ENCODE measurements at regions not wholly inside any gene's neighbourhood (a gene's known extent, or its start where the extent isn't known, plus 50 kb on each side); places are given as distances from the start of the nearest gene placed in this dataset.

DNA sequence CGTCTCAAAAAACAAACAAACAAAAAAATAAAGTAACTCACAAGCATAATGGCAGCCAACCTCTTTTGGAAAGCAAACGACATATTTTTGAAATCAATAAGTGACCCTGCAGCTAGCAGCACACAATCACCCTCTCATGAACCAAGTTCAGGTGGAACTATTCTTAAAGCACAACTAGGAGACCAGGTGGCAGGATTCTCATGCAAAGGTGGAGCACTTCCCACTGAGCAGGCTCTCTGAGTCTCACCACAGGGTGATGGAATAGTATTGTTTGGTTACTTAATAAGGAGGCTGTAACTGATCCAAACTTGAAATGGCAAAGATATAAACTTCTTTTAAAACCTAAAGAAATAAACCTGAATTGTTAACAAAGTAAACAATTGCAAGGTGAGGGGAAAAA lies 1293.1 kb downstream of the PCDH19 start:
- Histone ChIP-seq H4K8ac (ENCODE audit: low read depth in 2 of 2, low read length in 2 of 2) (no peak overlapping the region), H3K4ac (ENCODE audit: low read depth, low read length) (no peak overlapping the region), H3K79me1 (ENCODE audit: low read depth in 1 of 2, low read length in 2 of 2) (no peaks in the 10 kb centered on the region), H2BK120ac (ENCODE audit: low read depth, low read length) (no peak overlapping the region), H4K91ac (ENCODE audit: insufficient read depth, low read depth, low read length) (no peak overlapping the region), H3K9me1 (ENCODE audit: insufficient read depth, low read length) (no peaks in the 10 kb centered on the region), H3K27me3 (ENCODE audit: control insufficient read depth, insufficient read depth, low read length) (no peaks in the 10 kb centered on the region), H3K4me1 (ENCODE audit: control insufficient read depth, insufficient read depth, low read length) (no peaks in the 10 kb centered on the region), H3K4me2 (ENCODE audit: low read depth, low read length) (no peak overlapping the region), H2AK9ac (replicated peaks; ENCODE audit: low read depth, low read length, poor library complexity) (no peak overlapping the region), H2AFZ (replicated peaks; ENCODE audit: low read length, poor library complexity) (no peak overlapping the region), H2BK5ac (ENCODE audit: low read depth, low read length, poor library complexity, severe bottlenecking) (no peak overlapping the region), H2AK5ac (ENCODE audit: low read depth, low read length) (no peak overlapping the region), H3K4me3 (ENCODE audit: insufficient read depth, low read depth, low read length) (no peak overlapping the region), H2BK20ac (ENCODE audit: low read depth, low read length) (no peak overlapping the region), H3K14ac (replicated peaks; ENCODE audit: low read depth, low read length) (no peak overlapping the region), H3K18ac (ENCODE audit: low read depth, low read length) (no peak overlapping the region), H3K36me3 (ENCODE audit: control insufficient read depth, insufficient read depth, low read length) (no peaks in the 10 kb centered on the region), H2BK15ac (ENCODE audit: low read depth, low read length) (no peak overlapping the region), H3K23ac (ENCODE audit: low read depth, low read length) (no peak overlapping the region), H4K5ac (ENCODE audit: low read depth, low read length) (no peak overlapping the region), H3K27ac (ENCODE audit: insufficient read depth, low read length) (no peak overlapping the region), H3K9me3 (ENCODE audit: control insufficient read depth, insufficient read depth, low read length) (no peaks in the 10 kb centered on the region), H4K20me1 (ENCODE audit: insufficient read depth, low read length) (no peaks in the 10 kb centered on the region), H3K56ac (ENCODE audit: extremely low read depth, insufficient read depth, low read length) (no peak overlapping the region), H3K9ac (ENCODE audit: low read depth, low read length) (no peak overlapping the region)
- intact Hi-C loops (cut with micrococcal nuclease) = no loop called here
- CTCF ChIA-PET = interaction anchor here (0.6 kb wide), 1 partner anchor 14 kb away, joined by 4 read pairs; no protein-coding TSS in a partner anchor
- no CpG with 5 or more reads among the region's 2 CpGs for whole genome bisulfite sequencing, 2 experiments (ENCODE audit: extremely low coverage in 2 of 2, insufficient read length in 1 of 2)
- ATAC-seq (ENCODE audit: low read depth) = no peak
- POLR2A ChIA-PET (ENCODE audit: unreplicated experiment) = no interaction called here
- DNase-seq = no peak
- BruUV-seq (replicated peaks) = no TSS peak
- in situ Hi-C loops (cut with MboI; ENCODE audit: low sequenced_read_pairs) = no loop called here
- dilution Hi-C loops (cut with HindIII; ENCODE audit: low sequenced_read_pairs, unreplicated experiment) = no loop called here
- TF ChIP-seq, protein P1, sequence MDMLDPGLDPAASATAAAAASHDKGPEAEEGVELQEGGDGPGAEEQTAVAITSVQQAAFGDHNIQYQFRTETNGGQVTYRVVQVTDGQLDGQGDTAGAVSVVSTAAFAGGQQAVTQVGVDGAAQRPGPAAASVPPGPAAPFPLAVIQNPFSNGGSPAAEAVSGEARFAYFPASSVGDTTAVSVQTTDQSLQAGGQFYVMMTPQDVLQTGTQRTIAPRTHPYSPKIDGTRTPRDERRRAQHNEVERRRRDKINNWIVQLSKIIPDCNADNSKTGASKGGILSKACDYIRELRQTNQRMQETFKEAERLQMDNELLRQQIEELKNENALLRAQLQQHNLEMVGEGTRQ (IDR thresholded peaks at IDR 0.05; ENCODE audit: low read depth, low read length) = no peak
- no peak for TF ChIP-seq BHLHE40 (IDR thresholded peaks at IDR 0.05; ENCODE audit: low read depth, low read length)
- no peak for TF ChIP-seq SMC3 (IDR thresholded peaks at IDR 0.05; ENCODE audit: low read depth, low read length)
- no peak for TF ChIP-seq FOS (IDR thresholded peaks at IDR 0.05; ENCODE audit: low read depth, low read length)
- TF ChIP-seq MAFK (IDR thresholded peaks at IDR 0.05; ENCODE audit: low read depth, low read length) = no peak
- no peak for TF ChIP-seq RFX5 (IDR thresholded peaks at IDR 0.05; ENCODE audit: low read depth, low read length)
- no peak for TF ChIP-seq POLR2A (IDR thresholded peaks at IDR 0.05; ENCODE audit: low read depth, low read length)
- TF ChIP-seq, protein P2, sequence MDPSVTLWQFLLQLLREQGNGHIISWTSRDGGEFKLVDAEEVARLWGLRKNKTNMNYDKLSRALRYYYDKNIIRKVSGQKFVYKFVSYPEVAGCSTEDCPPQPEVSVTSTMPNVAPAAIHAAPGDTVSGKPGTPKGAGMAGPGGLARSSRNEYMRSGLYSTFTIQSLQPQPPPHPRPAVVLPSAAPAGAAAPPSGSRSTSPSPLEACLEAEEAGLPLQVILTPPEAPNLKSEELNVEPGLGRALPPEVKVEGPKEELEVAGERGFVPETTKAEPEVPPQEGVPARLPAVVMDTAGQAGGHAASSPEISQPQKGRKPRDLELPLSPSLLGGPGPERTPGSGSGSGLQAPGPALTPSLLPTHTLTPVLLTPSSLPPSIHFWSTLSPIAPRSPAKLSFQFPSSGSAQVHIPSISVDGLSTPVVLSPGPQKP (IDR thresholded peaks at IDR 0.05; ENCODE audit: borderline replicate concordance, low read depth, low read length) = no peak
- TF ChIP-seq RAD21 (IDR thresholded peaks at IDR 0.05; ENCODE audit: low read length) = no peak
- TF ChIP-seq MXI1 (IDR thresholded peaks at IDR 0.05; ENCODE audit: borderline replicate concordance, low read depth, low read length) = no peak
- TF ChIP-seq MAZ (IDR thresholded peaks at IDR 0.05; ENCODE audit: borderline replicate concordance, low read depth, low read length) = no peak
- TF ChIP-seq, protein P3, sequence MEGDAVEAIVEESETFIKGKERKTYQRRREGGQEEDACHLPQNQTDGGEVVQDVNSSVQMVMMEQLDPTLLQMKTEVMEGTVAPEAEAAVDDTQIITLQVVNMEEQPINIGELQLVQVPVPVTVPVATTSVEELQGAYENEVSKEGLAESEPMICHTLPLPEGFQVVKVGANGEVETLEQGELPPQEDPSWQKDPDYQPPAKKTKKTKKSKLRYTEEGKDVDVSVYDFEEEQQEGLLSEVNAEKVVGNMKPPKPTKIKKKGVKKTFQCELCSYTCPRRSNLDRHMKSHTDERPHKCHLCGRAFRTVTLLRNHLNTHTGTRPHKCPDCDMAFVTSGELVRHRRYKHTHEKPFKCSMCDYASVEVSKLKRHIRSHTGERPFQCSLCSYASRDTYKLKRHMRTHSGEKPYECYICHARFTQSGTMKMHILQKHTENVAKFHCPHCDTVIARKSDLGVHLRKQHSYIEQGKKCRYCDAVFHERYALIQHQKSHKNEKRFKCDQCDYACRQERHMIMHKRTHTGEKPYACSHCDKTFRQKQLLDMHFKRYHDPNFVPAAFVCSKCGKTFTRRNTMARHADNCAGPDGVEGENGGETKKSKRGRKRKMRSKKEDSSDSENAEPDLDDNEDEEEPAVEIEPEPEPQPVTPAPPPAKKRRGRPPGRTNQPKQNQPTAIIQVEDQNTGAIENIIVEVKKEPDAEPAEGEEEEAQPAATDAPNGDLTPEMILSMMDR (conservative IDR thresholded peaks at IDR 0.05; ENCODE audit: low read depth, low read length) = no peak
- TF ChIP-seq NFE2L2 (IDR thresholded peaks at IDR 0.05; ENCODE audit: low read depth, low read length) = no peak
- no peak for TF ChIP-seq CHD1 (IDR thresholded peaks at IDR 0.05; ENCODE audit: low read depth, low read length)
- no peak for TF ChIP-seq RCOR1 (IDR thresholded peaks at IDR 0.05; ENCODE audit: insufficient replicate concordance, low read length)
- TF ChIP-seq CEBPB (IDR thresholded peaks at IDR 0.05; ENCODE audit: low read depth, low read length) = no peak

All from IMR-90 (cell line).